Hepatocyte (in vitro differentiated cells): ENCODE measurements at regions not wholly inside any gene's neighbourhood (a gene's known extent, or its start where the extent isn't known, plus 50 kb on each side); places are given as distances from the start of the nearest gene placed in this dataset.

Experiments used
- EZH2 ChIP-seq: fragments of 200-600 bp; sonication (generic); IDR thresholded peaks from 2 replicates; pipeline ENCODE4 v1.6.1; 2016; ENCODE audit warnings: antibody characterized with exemption, mild to moderate bottlenecking, borderline replicate concordance
- TF ChIP-seq, protein P1 (sequence below): fragments of 200-600 bp; sonication (generic); IDR thresholded peaks from 2 replicates; pipeline ENCODE4 v1.5.1; 2016; ENCODE audit warnings: antibody characterized with exemption, mild to moderate bottlenecking; ENCODE audit not compliant: poor library complexity

DNA sequence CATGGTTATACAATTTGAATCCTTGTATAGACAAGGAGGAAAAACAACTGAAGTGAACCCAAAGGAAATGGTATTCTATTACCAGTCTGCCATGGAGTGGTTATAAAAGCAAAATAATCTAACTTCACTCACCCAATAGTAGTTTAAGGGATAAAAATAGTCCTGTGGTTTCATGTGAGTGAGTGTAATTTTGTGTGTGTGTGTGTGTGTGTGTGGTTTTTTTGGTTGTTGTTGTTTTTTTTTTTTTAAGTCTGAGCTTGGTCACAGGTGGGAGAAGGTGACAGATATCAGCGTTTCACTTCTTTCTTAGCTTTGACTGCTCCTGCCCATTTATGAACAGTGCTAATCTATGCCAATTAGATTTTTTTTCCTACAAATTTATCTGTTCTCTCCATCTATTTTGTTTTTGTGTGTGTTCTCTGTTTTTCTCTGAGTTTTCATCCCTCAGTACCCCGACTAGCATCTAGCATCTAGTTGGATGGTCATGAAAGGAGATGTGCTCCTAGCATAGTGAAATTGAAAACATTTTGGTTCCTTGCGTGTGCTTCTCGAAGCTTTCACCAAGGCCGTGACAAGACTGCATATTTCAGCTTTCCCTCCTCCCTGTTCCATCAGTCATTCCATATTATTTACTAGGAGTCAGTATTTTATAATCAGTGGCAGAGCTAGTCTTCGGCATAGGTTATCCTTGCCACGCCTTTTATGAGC lies 200.1 kb upstream of the DTNA start:
- TF ChIP-seq, protein P1, sequence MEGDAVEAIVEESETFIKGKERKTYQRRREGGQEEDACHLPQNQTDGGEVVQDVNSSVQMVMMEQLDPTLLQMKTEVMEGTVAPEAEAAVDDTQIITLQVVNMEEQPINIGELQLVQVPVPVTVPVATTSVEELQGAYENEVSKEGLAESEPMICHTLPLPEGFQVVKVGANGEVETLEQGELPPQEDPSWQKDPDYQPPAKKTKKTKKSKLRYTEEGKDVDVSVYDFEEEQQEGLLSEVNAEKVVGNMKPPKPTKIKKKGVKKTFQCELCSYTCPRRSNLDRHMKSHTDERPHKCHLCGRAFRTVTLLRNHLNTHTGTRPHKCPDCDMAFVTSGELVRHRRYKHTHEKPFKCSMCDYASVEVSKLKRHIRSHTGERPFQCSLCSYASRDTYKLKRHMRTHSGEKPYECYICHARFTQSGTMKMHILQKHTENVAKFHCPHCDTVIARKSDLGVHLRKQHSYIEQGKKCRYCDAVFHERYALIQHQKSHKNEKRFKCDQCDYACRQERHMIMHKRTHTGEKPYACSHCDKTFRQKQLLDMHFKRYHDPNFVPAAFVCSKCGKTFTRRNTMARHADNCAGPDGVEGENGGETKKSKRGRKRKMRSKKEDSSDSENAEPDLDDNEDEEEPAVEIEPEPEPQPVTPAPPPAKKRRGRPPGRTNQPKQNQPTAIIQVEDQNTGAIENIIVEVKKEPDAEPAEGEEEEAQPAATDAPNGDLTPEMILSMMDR: no peak
- no peak for TF ChIP-seq EZH2
